ENCODE measurements at regions not wholly inside any gene's neighbourhood (a gene's known extent, or its start where the extent isn't known, plus 50 kb on each side); places are given as distances from the start of the nearest gene placed in this dataset.

DNA sequence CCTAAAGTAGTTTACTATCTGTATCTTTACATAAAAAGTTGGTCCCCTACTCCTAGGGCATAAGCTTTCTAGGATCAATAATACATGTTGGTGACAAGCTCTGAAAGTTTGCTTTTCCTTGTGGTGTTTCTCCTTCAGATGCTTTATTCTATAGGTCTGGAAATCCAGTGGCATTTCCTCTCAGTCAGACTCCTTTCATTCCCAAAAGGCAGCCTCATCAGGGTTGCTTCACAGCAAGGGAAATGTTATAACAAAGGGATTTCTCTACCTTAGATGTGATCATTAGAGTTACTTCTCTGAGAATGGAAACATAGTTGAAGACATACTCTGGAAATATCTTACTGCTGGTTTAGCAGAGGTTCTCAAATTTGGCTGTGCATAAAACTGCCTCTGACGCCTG lies 1072.4 kb upstream of the ZEB2 start:
- Histone ChIP-seq H3K4me3 (ENCODE audit: low read length) (no peak overlapping the region), H3K9me3 (ENCODE audit: control insufficient read depth, low read length) (no peaks in the 10 kb centered on the region), H3K27ac (ENCODE audit: low read length) (no peak overlapping the region), H3K4me1 (ENCODE audit: control insufficient read depth, insufficient read depth, low read length) (no peaks in the 10 kb centered on the region), H3K27me3 (ENCODE audit: control insufficient read depth, insufficient read depth) (no peaks in the 10 kb centered on the region)
- intact Hi-C loops (cut with DNase I), result no loop called here
- DNase-seq (no peak), ATAC-seq (no peak)
- WGBS, result 85% methylated on average over 1 of the region's 1 CpG

DNA sequence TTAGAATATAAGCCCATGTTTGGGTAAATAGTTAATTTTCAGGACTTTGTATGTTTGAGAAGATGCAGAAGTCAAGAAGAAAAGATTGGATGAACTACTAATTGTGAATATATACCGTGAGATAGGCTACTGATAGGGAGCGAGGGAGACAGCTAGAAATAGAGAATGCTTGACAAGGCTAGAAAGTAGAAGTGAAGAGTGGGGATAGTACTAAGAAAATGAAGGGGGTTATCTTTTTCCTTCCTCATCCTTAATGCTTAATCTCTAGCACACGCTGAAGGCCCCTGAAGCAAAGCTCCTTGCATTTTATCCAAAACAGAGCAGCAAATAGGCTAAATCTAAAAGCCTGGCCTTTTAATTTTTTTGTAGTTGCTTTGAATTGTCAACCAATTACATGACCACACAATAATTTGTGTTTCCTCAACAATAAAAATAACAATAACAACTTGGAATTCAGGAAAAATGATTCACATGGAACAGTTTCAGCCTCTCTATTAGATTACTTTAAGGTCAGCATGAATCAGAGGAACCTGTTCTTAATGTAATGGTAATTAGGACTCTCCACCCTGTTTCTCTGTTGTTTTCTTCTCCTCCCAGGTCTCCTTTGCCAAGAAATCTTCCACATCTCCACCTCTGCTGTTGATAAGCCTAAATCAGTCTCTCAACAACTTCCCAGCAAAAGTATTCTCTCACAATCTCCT lies 1071.3 kb upstream of the ZEB2 start:
- H3K9me3 ChIP-seq (ENCODE audit: control insufficient read depth, low read length), result no peaks in the 10 kb centered on the region
- DNase-seq, result no peak
- no peaks in the 10 kb centered on the region for H3K4me1 ChIP-seq (ENCODE audit: control insufficient read depth, insufficient read depth, low read length)
- H3K27me3 ChIP-seq (ENCODE audit: control insufficient read depth, insufficient read depth), result no peaks in the 10 kb centered on the region
- intact Hi-C loops (cut with DNase I), result no loop called here
- no peak overlapping the region for H3K4me3 ChIP-seq (ENCODE audit: low read length)
- ATAC-seq, result no peak
- no peak overlapping the region for H3K27ac ChIP-seq (ENCODE audit: low read length)
- WGBS, result 87% methylated on average over 3 of the region's 3 CpGs

DNA sequence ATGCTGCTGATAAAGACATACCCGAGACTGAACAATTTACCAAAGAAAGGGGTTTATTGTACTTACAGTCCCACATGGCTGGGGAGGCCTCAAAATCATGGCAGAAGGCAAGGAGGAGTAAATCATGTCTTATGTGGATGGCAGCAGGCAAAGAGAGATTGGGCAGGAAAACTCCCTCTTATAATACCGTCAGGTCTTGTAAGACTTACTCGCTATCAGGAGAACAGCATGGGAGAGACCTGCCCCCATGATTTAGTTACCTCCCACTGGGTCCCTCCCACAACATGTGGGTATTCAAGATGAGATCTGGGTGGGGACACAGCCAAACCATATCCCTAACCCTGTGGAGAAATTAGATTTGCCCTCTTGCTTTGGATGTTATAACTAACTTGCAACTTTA lies 1068.0 kb upstream of the ZEB2 start:
- Histone ChIP-seq H3K27ac (ENCODE audit: low read length) (no peak overlapping the region), H3K4me1 (ENCODE audit: control insufficient read depth, insufficient read depth, low read length) (no peaks in the 10 kb centered on the region), H3K9me3 (ENCODE audit: control insufficient read depth, low read length) (no peaks in the 10 kb centered on the region), H3K27me3 (ENCODE audit: control insufficient read depth, insufficient read depth) (no peaks in the 10 kb centered on the region), H3K4me3 (ENCODE audit: low read length) (no peak overlapping the region)
- 93% methylated on average over 3 of the region's 3 CpGs for WGBS
- DNase-seq, result no peak
- intact Hi-C loops (cut with DNase I), result no loop called here
- ATAC-seq, result no peak

DNA sequence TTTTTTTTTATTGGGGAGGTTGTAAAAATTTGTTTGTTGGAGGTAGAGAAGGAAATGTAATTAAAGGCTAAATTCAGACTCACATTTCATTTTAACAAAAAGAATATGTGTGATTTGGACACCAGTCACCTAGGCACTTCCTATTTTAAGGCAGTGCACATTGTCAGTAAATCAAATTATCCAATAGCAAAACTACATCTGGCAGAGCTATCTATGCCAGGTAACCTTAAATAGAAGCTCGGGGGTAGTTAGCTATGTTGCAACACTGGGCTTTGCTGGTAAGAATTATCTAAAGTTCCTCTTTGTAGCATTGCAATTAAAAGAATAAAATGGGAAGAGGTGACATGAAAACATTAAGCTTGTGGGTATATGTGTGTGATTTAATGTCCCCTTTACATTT lies 1064.4 kb upstream of the ZEB2 start:
- Histone ChIP-seq H3K4me1 (ENCODE audit: control insufficient read depth, insufficient read depth, low read length) (no peaks in the 10 kb centered on the region), H3K27me3 (ENCODE audit: control insufficient read depth, insufficient read depth) (no peaks in the 10 kb centered on the region), H3K27ac (ENCODE audit: low read length) (no peak overlapping the region), H3K9me3 (ENCODE audit: control insufficient read depth, low read length) (no peaks in the 10 kb centered on the region), H3K4me3 (ENCODE audit: low read length) (no peak overlapping the region)
- DNase-seq (no peak), ATAC-seq (no peak)
- intact Hi-C loops (cut with DNase I), result no loop called here
- 65% methylated on average over 1 of the region's 1 CpG for WGBS

DNA sequence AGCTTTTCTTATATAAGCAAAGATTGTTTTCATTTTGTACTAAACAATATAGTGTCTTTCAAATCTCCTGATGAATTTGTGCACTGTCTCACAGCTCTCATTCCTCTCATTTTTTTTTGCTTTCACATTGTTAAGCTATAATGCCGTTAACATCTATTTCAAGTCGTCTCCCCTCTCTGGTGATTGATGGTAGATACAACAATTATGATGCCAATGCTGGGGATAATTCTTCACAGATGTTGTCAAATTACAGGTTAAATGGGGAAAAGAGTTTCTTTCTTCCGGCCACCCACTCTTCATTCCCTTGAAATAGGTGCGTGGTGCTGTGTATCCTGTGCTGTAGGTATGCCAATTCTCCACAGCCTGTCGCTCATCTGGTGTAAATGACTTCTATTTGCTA lies 1053.7 kb upstream of the ZEB2 start:
- intact Hi-C loops (cut with DNase I), result no loop called here

DNA sequence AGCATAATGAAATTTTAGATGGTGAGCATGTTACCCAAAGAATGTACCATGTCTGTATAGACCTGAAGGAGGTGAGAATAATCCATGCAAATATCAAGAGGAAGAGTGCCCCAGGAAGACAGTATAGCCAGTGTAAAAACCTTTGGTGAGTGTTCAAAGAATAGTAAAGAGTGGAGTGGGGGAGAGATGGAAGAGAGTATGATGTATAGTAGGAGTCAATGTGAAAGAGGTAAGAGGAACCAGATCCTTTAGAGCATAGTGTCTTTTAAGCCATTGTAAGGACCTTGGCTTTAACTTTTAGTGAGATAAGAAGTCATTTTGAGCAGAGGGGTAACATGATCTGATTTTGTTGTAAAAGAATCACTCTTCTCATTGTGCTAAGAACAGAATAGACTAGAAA lies 1052.3 kb upstream of the ZEB2 start:
- intact Hi-C loops (cut with DNase I), result no loop called here
- DNase-seq (no peak), ATAC-seq (no peak)
- Histone ChIP-seq H3K4me3 (ENCODE audit: low read length) (no peak overlapping the region), H3K27me3 (ENCODE audit: control insufficient read depth, insufficient read depth) (no peaks in the 10 kb centered on the region), H3K9me3 (ENCODE audit: control insufficient read depth, low read length) (no peaks in the 10 kb centered on the region), H3K27ac (ENCODE audit: low read length) (no peak overlapping the region), H3K4me1 (ENCODE audit: control insufficient read depth, insufficient read depth, low read length) (no peaks in the 10 kb centered on the region)

More for the DNA sequence above, 1053.7 kb upstream of the ZEB2 start:
- DNase-seq (no peak), ATAC-seq (no peak)
- WGBS, result 83% methylated on average over 5 of the region's 5 CpGs
- Histone ChIP-seq H3K9me3 (ENCODE audit: control insufficient read depth, low read length) (no peaks in the 10 kb centered on the region), H3K27me3 (ENCODE audit: control insufficient read depth, insufficient read depth) (no peaks in the 10 kb centered on the region), H3K27ac (ENCODE audit: low read length) (no peak overlapping the region), H3K4me1 (ENCODE audit: control insufficient read depth, insufficient read depth, low read length) (no peaks in the 10 kb centered on the region), H3K4me3 (ENCODE audit: low read length) (no peak overlapping the region)

DNA sequence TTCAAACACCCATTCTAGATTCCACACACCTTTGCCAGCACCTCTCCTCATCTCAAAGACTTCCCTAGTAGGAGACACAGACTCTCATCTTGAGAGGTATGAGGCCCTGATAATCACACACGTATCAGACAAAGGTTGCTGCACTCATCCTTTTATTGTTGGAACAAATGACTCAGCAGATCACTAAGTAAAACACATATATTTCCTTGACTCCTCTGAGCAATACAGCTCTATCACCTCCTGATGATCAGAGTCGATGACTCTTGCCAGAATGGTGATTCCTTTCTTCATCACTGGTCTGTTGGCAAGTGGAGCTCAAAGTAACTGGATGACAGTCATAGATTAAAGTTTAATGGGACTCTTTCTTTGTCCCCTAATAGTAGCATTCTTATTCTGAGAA lies 1049.2 kb upstream of the ZEB2 start:
- intact Hi-C loops (cut with DNase I), result no loop called here

DNA sequence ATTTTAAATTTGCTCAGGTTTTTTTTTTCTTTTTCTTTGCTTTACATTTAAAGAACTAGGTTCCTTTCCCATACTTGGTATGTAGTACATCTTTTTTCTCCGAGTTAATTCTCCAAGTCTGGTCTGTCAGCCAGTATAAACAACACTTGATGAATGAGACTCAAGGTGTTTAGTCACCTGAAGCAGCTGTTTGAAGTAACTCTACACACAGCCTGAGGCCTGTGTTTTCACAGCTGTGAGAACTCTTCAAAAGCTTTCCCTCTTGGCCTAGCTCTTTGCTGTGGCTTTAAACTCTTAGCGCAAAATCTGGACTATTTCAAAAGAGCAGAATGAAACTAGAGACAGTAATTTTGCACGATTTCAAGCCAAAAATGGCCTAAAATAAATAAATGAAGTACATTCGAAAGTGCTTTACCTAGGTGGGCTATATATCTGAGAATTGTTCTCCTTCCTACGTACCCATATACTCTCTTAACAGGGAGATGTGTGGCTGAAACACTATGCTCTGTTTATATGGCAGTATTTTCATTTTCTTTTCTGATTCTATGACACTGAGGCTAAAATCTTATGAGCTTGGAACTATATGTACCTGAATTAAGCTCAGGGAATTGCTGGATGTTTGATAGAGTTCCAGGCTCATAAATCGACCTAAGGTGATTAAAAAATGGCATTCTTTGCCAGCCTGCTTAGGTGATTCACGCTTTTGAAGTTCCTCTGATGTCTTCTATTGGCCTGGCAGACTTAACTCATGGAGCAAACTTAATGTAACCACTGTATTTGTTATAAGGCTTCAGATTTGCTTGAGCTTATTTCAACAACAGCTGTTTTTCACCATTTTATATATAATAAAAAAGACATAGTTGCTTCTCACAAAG lies 1044.1 kb upstream of the ZEB2 start:
- intact Hi-C loops (cut with DNase I), result no loop called here
- 68% methylated on average over 7 of the region's 7 CpGs for WGBS
- no peaks in the 10 kb centered on the region for H3K27me3 ChIP-seq (ENCODE audit: control insufficient read depth, insufficient read depth)
- H3K4me1 ChIP-seq (ENCODE audit: control insufficient read depth, insufficient read depth, low read length), result no peaks in the 10 kb centered on the region
- ATAC-seq, result no peak
- no peak overlapping the region for H3K4me3 ChIP-seq (ENCODE audit: low read length)
- H3K27ac ChIP-seq (ENCODE audit: low read length), result no peak overlapping the region
- H3K9me3 ChIP-seq (ENCODE audit: control insufficient read depth, low read length), result no peaks in the 10 kb centered on the region
- DNase-seq, result no peak

More for the DNA sequence above, 1049.2 kb upstream of the ZEB2 start:
- WGBS, result 77% methylated on average over 2 of the region's 2 CpGs
- Histone ChIP-seq H3K27me3 (ENCODE audit: control insufficient read depth, insufficient read depth) (no peaks in the 10 kb centered on the region), H3K4me1 (ENCODE audit: control insufficient read depth, insufficient read depth, low read length) (no peaks in the 10 kb centered on the region), H3K9me3 (ENCODE audit: control insufficient read depth, low read length) (no peaks in the 10 kb centered on the region), H3K4me3 (ENCODE audit: low read length) (no peak overlapping the region), H3K27ac (ENCODE audit: low read length) (no peak overlapping the region)
- ATAC-seq (no peak), DNase-seq (no peak)

DNA sequence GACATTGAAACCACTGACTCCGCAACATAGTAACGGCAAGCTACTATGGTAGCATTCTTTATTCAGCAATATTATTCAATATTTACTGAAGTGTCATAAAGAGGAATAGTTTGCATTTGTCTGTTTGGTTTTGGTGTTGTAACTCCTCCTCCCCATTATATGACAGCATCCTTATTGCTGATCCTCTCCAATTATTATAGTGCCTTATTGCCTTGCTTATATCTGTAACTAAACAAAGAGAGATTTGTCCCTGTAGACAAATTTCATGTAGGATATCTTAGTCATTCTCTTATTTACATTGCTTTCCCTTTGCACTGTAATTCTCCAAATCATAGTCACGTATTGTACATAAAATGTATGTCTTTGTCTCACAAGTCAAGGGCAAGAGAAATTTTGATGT lies 1041.2 kb upstream of the ZEB2 start:
- H3K9me3 ChIP-seq (ENCODE audit: control insufficient read depth, low read length), result no peaks in the 10 kb centered on the region
- no peak overlapping the region for H3K4me3 ChIP-seq (ENCODE audit: low read length)
- intact Hi-C loops (cut with DNase I), result no loop called here
- WGBS, result 93% methylated on average over 3 of the region's 3 CpGs
- ATAC-seq (no peak), DNase-seq (no peak)
- H3K4me1 ChIP-seq (ENCODE audit: control insufficient read depth, insufficient read depth, low read length), result no peaks in the 10 kb centered on the region
- no peak overlapping the region for H3K27ac ChIP-seq (ENCODE audit: low read length)
- H3K27me3 ChIP-seq (ENCODE audit: control insufficient read depth, insufficient read depth), result no peaks in the 10 kb centered on the region

DNA sequence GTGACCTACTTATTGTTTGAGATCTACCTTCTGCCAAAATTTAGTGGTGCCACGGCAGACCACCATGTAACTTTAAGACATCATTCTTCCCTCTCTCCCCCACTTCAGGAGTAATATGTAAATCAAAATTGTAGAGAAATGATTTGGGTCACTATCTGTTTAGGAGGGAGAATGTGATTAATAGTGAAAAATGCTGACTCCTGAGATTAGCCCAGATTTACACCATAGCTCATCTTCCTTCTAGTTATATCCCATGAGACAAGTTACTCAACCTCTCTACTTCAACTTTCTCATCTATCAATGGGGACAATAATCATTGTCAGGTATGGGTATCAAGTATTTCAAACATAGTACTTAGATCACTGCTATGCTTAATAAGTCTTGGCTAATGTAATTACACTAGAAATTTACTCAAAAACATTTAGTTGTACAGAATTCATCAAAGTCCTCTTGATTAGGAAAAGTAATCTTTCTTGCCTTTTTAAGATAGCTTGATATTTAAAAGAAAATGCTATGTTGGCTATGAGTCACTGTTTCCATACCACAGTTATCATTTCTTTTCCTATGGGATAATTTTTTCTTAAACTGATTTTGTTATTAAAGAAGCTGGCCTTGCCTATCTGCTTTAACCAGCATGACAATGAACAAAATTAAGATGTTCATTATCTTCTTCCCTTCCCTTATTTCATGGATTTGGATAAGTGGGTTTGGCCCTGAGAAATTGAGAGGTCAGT lies 1038.9 kb upstream of the ZEB2 start:
- WGBS, result 59% methylated on average over 1 of the region's 1 CpG
- ATAC-seq (no peak), DNase-seq (no peak)
- H3K9me3 ChIP-seq (ENCODE audit: control insufficient read depth, low read length), result no peaks in the 10 kb centered on the region
- no peaks in the 10 kb centered on the region for H3K4me1 ChIP-seq (ENCODE audit: control insufficient read depth, insufficient read depth, low read length)
- intact Hi-C loops (cut with DNase I), result no loop called here
- H3K4me3 ChIP-seq (ENCODE audit: low read length), result no peak overlapping the region
- H3K27me3 ChIP-seq (ENCODE audit: control insufficient read depth, insufficient read depth), result no peaks in the 10 kb centered on the region
- no peak overlapping the region for H3K27ac ChIP-seq (ENCODE audit: low read length)

DNA sequence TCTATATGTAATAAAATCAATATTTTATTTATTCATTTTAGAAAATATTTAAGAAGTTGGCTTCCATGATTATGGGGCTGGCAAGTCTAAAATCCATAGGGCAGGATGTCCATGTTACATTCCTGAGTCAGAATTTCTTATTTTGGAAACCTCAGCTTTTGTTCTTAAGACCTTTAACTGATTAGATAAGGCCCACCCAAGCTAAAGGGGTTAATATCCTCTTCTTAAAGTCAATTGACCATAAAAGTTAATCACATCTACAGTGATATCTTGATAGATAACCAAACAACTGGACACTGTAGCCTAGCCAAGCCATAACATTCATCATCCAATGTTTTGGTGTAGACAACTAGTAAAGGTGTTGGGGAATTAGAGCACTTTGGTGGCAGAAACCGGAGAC lies 1035.4 kb upstream of the ZEB2 start:
- WGBS, result 91% methylated on average over 1 of the region's 1 CpG
- H3K9me3 ChIP-seq (ENCODE audit: control insufficient read depth, low read length), result no peaks in the 10 kb centered on the region
- H3K27ac ChIP-seq (ENCODE audit: low read length), result no peak overlapping the region
- intact Hi-C loops (cut with DNase I), result no loop called here
- DNase-seq, result no peak
- H3K27me3 ChIP-seq (ENCODE audit: control insufficient read depth, insufficient read depth), result no peaks in the 10 kb centered on the region
- ATAC-seq, result no peak
- H3K4me3 ChIP-seq (ENCODE audit: low read length), result no peak overlapping the region
- no peaks in the 10 kb centered on the region for H3K4me1 ChIP-seq (ENCODE audit: control insufficient read depth, insufficient read depth, low read length)
